HCT116 (cell line): ENCODE measurements at regions not wholly inside any gene's neighbourhood (a gene's known extent, or its start where the extent isn't known, plus 50 kb on each side); places are given as distances from the start of the nearest gene placed in this dataset.

Experiments used
- ATAC-seq: fragments of 200-7000 bp; cut with Tn5 transposase; 2 replicates; pipeline ENCODE4 v1.9.1; 2020; ENCODE audit warnings: mild to moderate bottlenecking, moderate library complexity
- BruUV-seq: library from RNA; stranded (reverse); fragments of 400-500 nt; replicated peaks from 2 replicates; lab custom pipeline; 2021; lab: Mats Ljungman, UMichigan
- CTCF ChIA-PET: fragments of 300-600 bp; sonication (Branson Sonifier 250); formaldehyde crosslinking; loops from one replicate; lab custom pipeline; 2021; ENCODE audit warnings: antibody characterized with exemption; lab: Charles Lee
- POLR2A ChIA-PET: fragments of 300-600, 350-600 bp; sonication (Branson Sonifier 250); formaldehyde crosslinking; loops from one replicate; lab custom pipeline; 2021; ENCODE audit warnings: antibody characterized with exemption; lab: Charles Lee
- RAD21 ChIA-PET, 2 experiments: fragments of 300-600 bp; sonication (Branson Sonifier 250); formaldehyde crosslinking; loops; one replicate each; lab custom pipeline; 2023; ENCODE audit warnings: low total read pairs in 2 of 2; ENCODE audit not compliant: uncharacterized antibody in 2 of 2, unreplicated experiment in 2 of 2, low non-redundant PET in 1 of 2; lab: Charles Lee
- DNase-seq: peaks from one replicate; pipeline ENCODE4 v3.0.0-alpha.2; 2010; ENCODE audit warnings: low read depth, low spot score
- H2AFZ ChIP-seq: fragments of 200-600 bp; shearing (Covaris generic), sonication (generic); 2 replicates; pipeline ENCODE4 v1.6.1; 2017; ENCODE audit warnings: low read depth, mixed run types, mixed read lengths, antibody characterized with exemption, low read length; ENCODE audit not compliant: poor library complexity, severe bottlenecking
- H3K27ac ChIP-seq: 2 replicates; pipeline ENCODE4 v1.5.1; 2012; ENCODE audit warnings: low read depth, low read length
- H3K27me3 ChIP-seq: fragments of 200-600 bp; sonication (generic); 2 replicates; pipeline ENCODE4 v1.6.1; 2016; ENCODE audit warnings: mixed run types, low read length, mixed read lengths; ENCODE audit not compliant: insufficient read depth
- H3K36me3 ChIP-seq, 2 experiments: fragments of 200-500 bp in 1 of 2; fragments of 200-600 bp in 1 of 2; sonication (Bioruptor generic) in 1 of 2; sonication (generic) in 1 of 2; 2 replicates each; pipeline versions ENCODE4 v1.5.1 to v1.6.1; 2014 to 2016; ENCODE audit warnings: low read length in 2 of 2, inconsistent platforms in 1 of 2, mixed read lengths in 1 of 2, mixed run types in 1 of 2; ENCODE audit not compliant: insufficient read depth in 2 of 2, control insufficient read depth in 1 of 2
- H3K4me1 ChIP-seq, 2 experiments: fragments of 200-600 bp in 1 of 2; sonication (generic) in 1 of 2; 2 replicates each; pipeline versions ENCODE4 v1.5.1 to v1.6.1; 2012 to 2017; ENCODE audit warnings: low read length in 2 of 2, inconsistent platforms in 1 of 2, mild to moderate bottlenecking in 1 of 2, mixed read lengths in 1 of 2, mixed run types in 1 of 2, moderate library complexity in 1 of 2; ENCODE audit not compliant: insufficient read depth in 2 of 2, control insufficient read depth in 1 of 2
- H3K4me2 ChIP-seq: fragments of 200-600 bp; sonication (generic); 2 replicates; pipeline ENCODE4 v1.6.1; 2017; ENCODE audit warnings: mixed run types, low read length, mixed read lengths
- H3K4me3 ChIP-seq, 2 experiments: fragments of 200-600 bp in 1 of 2; sonication (generic) in 1 of 2; replicated peaks in 1 of 2; 2 replicates each; pipeline ENCODE4 v1.5.1; 2011 to 2016; ENCODE audit warnings: low read length in 2 of 2, control low read depth in 1 of 2, low read depth in 1 of 2, mild to moderate bottlenecking in 1 of 2, mixed read lengths in 1 of 2, mixed run types in 1 of 2
- H3K79me2 ChIP-seq: fragments of 200-600 bp; sonication (generic); 2 replicates; pipeline ENCODE4 v1.6.1; 2017; ENCODE audit warnings: mild to moderate bottlenecking, mixed run types, low read length, moderate library complexity, mixed read lengths; ENCODE audit not compliant: insufficient read depth
- H3K9ac ChIP-seq: fragments of 200-600 bp; sonication (generic); 2 replicates; pipeline ENCODE4 v1.6.1; 2016; ENCODE audit warnings: low read length, mixed read lengths
- H3K9me2 ChIP-seq: fragments of 200-600 bp; sonication (generic), shearing (Covaris generic); 2 replicates; pipeline ENCODE4 v1.6.1; 2017; ENCODE audit warnings: mixed run types, mild to moderate bottlenecking, moderate library complexity; ENCODE audit not compliant: insufficient read depth
- H3K9me3 ChIP-seq, 2 experiments: fragments of 200-500 bp in 1 of 2; fragments of 200-600 bp in 1 of 2; sonication (Bioruptor generic) in 1 of 2; sonication (generic) in 1 of 2; 2 replicates each; pipeline ENCODE4 v1.6.1; 2014 to 2017; ENCODE audit warnings: low read length in 2 of 2, mixed read lengths in 2 of 2, inconsistent platforms in 1 of 2, low read depth in 1 of 2, mild to moderate bottlenecking in 1 of 2, mixed run types in 1 of 2, moderate library complexity in 1 of 2; ENCODE audit not compliant: control insufficient read depth in 1 of 2, insufficient read depth in 1 of 2
- H4K20me1 ChIP-seq: fragments of 200-600 bp; sonication (generic), shearing (Covaris generic); 2 replicates; pipeline ENCODE4 v1.6.1; 2017; ENCODE audit warnings: mixed run types, mild to moderate bottlenecking, moderate library complexity; ENCODE audit not compliant: insufficient read depth
- ATF3 ChIP-seq: IDR thresholded peaks from 2 replicates; pipeline ENCODE4 v1.6.1; 2012
- CBX3 ChIP-seq: IDR thresholded peaks from 2 replicates; pipeline ENCODE4 v1.6.1; 2012; ENCODE audit warnings: low read depth
- EGR1 ChIP-seq: IDR thresholded peaks from 2 replicates; pipeline ENCODE4 v1.6.1; 2012; ENCODE audit warnings: low read depth
- EZH2phosphoT487 ChIP-seq: fragments of 200-600 bp; IDR thresholded peaks from 2 replicates; pipeline ENCODE4 v1.6.1; 2018; ENCODE audit warnings: antibody characterized with exemption, borderline replicate concordance
- POLR2A ChIP-seq: IDR thresholded peaks from 2 replicates; pipeline ENCODE4 v1.7.0; 2011; ENCODE audit warnings: borderline replicate concordance; ENCODE audit not compliant: insufficient read depth, insufficient read length; ENCODE audit errors: extremely low read depth
- RAD21 ChIP-seq: IDR thresholded peaks from 2 replicates; pipeline ENCODE4 v1.6.1; 2012; ENCODE audit warnings: low read depth, mild to moderate bottlenecking
- SRF ChIP-seq: IDR thresholded peaks from 2 replicates; pipeline ENCODE4 v1.6.1; 2012; ENCODE audit warnings: low read depth
- YY1 ChIP-seq: IDR thresholded peaks from 2 replicates; pipeline ENCODE4 v1.6.1; 2011; ENCODE audit warnings: low read length, low read depth, moderate library complexity, mild to moderate bottlenecking; ENCODE audit not compliant: insufficient replicate concordance; ENCODE audit errors: extremely low read depth
- ZBTB33 ChIP-seq: IDR thresholded peaks from 2 replicates; pipeline ENCODE4 v1.6.1; 2011; ENCODE audit warnings: mild to moderate bottlenecking, low read length, moderate library complexity; ENCODE audit not compliant: insufficient replicate concordance; ENCODE audit errors: extremely low read depth
- intact Hi-C: fragments of 100-400 bp; cut with micrococcal nuclease; formaldehyde crosslinking; loops from 2 replicates; pipeline ENCODE4 v1.10.0; 2022

GRCh38 chr19:31424861-31425620 is 75.8 kb upstream of the TSHZ3 start:
- CTCF ChIA-PET, result no interaction called here
- no peaks in the 10 kb centered on the region for H3K4me1 ChIP-seq
- BruUV-seq, result no TSS peak
- TF ChIP-seq CBX3 (no peak), RAD21 (no peak), YY1 (no peak)
- POLR2A ChIA-PET, result no interaction called here
- RAD21 ChIA-PET, result no interaction called here
- H4K20me1 ChIP-seq, result no peaks in the 10 kb centered on the region
- H3K4me2 ChIP-seq, result no peak overlapping the region
- no peak for ATAC-seq
- intact Hi-C loops, result no loop called here
- H2AFZ ChIP-seq, result no peak overlapping the region
- H3K27ac ChIP-seq, result no peak overlapping the region
- H3K9me3 ChIP-seq, result peaks cover 0 to 22% of the 10 kb centered on the region in 2 experiments; a peak in 2 of 4 replicates
- no peaks in the 10 kb centered on the region for H3K79me2 ChIP-seq
- H3K27me3 ChIP-seq, result no peaks in the 10 kb centered on the region
- no peaks in the 10 kb centered on the region for H3K9me2 ChIP-seq
- H3K36me3 ChIP-seq, result no peaks in the 10 kb centered on the region
- no peak overlapping the region for H3K4me3 ChIP-seq
- DNase-seq, result no peak
- H3K9ac ChIP-seq, result no peak overlapping the region

- ATAC-seq, result no peak
- CTCF ChIA-PET, result no interaction called here
- no peaks in the 10 kb centered on the region for H3K79me2 ChIP-seq
- intact Hi-C loops, result no loop called here
- no peak overlapping the region for H3K4me2 ChIP-seq
- no peak overlapping the region for H3K27ac ChIP-seq
- H2AFZ ChIP-seq, result no peak overlapping the region
- TF ChIP-seq POLR2A (no peak), EZH2phosphoT487 (no peak), ATF3 (no peak), EGR1 (no peak), SRF (no peak), YY1 (no peak), ZBTB33 (no peak)
- H4K20me1 ChIP-seq, result no peaks in the 10 kb centered on the region
- no peaks in the 10 kb centered on the region for H3K27me3 ChIP-seq
- peaks cover 0 to 29% of the 10 kb centered on the region in 2 experiments; a peak in 2 of 4 replicates for H3K9me3 ChIP-seq
- RAD21 ChIA-PET, result no interaction called here
- H3K4me3 ChIP-seq, result no peak overlapping the region
- POLR2A ChIA-PET, result no interaction called here
- H3K9me2 ChIP-seq, result no peaks in the 10 kb centered on the region
- no peaks in the 10 kb centered on the region for H3K4me1 ChIP-seq
- no peak overlapping the region for H3K9ac ChIP-seq
- H3K36me3 ChIP-seq, result no peaks in the 10 kb centered on the region
- no TSS peak for BruUV-seq
- no peak for DNase-seq
These were observed 78.6 kb upstream of the TSHZ3 start for GRCh38 chr19:31427857-31428256.
